ENCODE measurements at regions not wholly inside any gene's neighbourhood (a gene's known extent, or its start where the extent isn't known, plus 50 kb on each side); places are given as distances from the start of the nearest gene placed in this dataset.
A peak's percentile ranks its signal among the peaks of the same experiment; 100 is the strongest.

DNA sequence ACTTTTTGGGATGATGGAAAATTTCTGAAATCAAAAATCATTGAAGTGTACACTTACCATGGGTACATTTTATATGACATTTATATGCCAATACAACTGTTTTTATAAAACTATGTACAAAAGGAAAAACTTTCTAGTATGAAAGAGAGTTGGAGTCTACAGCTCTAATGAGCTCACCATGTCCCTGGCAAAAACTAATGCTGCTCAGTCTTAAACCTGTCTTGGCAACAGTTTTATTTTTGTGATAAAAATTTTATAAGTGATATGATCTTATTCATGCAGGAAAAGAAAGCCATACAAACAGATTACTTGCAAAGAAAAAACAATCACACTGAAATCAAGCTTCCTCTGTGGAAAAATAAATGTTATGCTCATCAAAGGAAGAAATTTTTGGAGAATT lies 78.9 kb upstream of the RASEF start:
- H3K9me3 ChIP-seq (ENCODE audit: control insufficient read depth in 4 of 4, insufficient read depth in 3 of 4, low read length in 3 of 4): no peaks in the 10 kb centered on the region
- no peaks in the 10 kb centered on the region for H3K36me3 ChIP-seq (ENCODE audit: control insufficient read depth in 4 of 4, insufficient read depth in 4 of 4, low read length in 4 of 4)
- no peak for TF ChIP-seq CTCF (IDR thresholded peaks at IDR 0.05; ENCODE audit: control extremely low read depth, extremely low read depth)
- H3K27me3 ChIP-seq (ENCODE audit: control insufficient read depth in 3 of 3, insufficient read depth in 3 of 3, low read length in 2 of 3): no peaks in the 10 kb centered on the region
- no peak overlapping the region for H3K4me3 ChIP-seq
- DNase-seq (no peak), ATAC-seq (ENCODE audit: insufficient read depth, low FRiP score) (no peak)
- H3K9ac ChIP-seq (ENCODE audit: insufficient read depth in 1 of 2, low read length in 2 of 2): no peak overlapping the region
- no peak overlapping the region for H3K27ac ChIP-seq (ENCODE audit: low read depth in 1 of 2, low read length in 1 of 2)
- no peaks in the 10 kb centered on the region for H3K4me1 ChIP-seq (ENCODE audit: control insufficient read depth in 5 of 5, insufficient read depth in 5 of 5, low read length in 5 of 5)

DNA sequence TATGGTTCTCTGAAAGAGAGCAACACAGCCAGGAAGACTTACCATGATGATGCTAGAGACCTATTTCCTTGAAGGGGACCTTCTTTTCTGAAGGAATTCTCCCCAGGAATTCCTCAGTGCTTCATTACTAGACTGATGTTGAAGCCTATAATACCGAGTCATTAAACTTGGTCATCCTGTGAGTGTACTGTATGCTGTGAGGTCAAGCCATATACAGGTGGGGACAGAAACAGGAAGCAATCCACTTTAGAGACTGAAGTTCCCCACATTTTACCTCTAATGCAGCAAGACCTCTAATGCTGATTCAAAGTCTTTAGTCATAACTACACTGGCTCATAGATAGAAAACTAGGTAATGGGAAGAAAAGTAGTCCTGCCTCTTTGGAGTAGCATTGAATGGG lies 77.1 kb upstream of the RASEF start:
- Histone ChIP-seq H3K9me3 (ENCODE audit: control insufficient read depth in 4 of 4, insufficient read depth in 3 of 4, low read length in 3 of 4) (no peaks in the 10 kb centered on the region), H3K27me3 (ENCODE audit: control insufficient read depth in 3 of 3, insufficient read depth in 3 of 3, low read length in 2 of 3) (no peaks in the 10 kb centered on the region), H3K36me3 (ENCODE audit: control insufficient read depth in 4 of 4, insufficient read depth in 4 of 4, low read length in 4 of 4) (no peaks in the 10 kb centered on the region), H3K9ac (ENCODE audit: insufficient read depth in 1 of 2, low read length in 2 of 2) (no peak overlapping the region), H3K4me1 (ENCODE audit: control insufficient read depth in 5 of 5, insufficient read depth in 5 of 5, low read length in 5 of 5) (no peaks in the 10 kb centered on the region), H3K27ac (ENCODE audit: low read depth in 1 of 2, low read length in 1 of 2) (no peak overlapping the region), H3K4me3 (no peak overlapping the region)
- ATAC-seq (ENCODE audit: insufficient read depth, low FRiP score) (no peak), DNase-seq (no peak)
- 89 to 90% methylated on average over 1 of the region's 1 CpG for WGBS, 2 donors
- no peak for TF ChIP-seq CTCF (IDR thresholded peaks at IDR 0.05; ENCODE audit: control extremely low read depth, extremely low read depth)

DNA sequence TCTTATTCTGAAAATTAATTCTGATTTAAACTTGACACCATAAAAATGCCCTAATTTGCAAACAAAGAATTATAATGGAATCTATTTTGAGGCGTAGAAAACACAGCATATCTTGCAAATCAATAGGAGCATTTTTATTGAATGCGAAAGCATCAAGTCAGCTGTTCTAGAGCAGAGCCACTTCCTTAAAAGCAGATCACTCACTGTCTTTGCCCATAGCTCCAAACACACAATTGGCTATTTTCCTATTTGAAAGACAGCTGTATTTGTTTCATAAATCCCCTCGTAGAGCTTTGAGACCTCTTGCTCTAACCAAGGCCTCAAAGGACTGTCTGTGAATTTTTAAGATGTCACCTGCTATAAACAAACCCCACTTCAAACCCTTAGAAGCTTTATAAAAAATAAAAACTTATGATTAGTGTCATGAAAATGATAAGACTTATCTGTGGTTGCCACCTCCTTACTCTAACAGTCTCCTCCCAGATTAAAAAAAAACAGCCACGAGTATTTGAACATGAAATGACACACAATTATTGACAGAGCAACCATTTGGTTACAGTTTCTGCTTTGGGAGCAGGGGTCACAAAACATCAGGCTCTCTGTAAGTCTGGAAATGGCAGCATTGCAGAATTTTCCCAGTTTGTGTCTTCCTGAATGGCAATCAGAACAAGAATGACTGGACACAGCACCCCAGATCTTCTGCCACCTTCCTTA lies 75.6 kb upstream of the RASEF start:
- no peaks in the 10 kb centered on the region for H3K4me1 ChIP-seq (ENCODE audit: control insufficient read depth in 5 of 5, insufficient read depth in 5 of 5, low read length in 5 of 5)
- no peaks in the 10 kb centered on the region for H3K36me3 ChIP-seq (ENCODE audit: control insufficient read depth in 4 of 4, insufficient read depth in 4 of 4, low read length in 4 of 4)
- no peaks in the 10 kb centered on the region for H3K27me3 ChIP-seq (ENCODE audit: control insufficient read depth in 3 of 3, insufficient read depth in 3 of 3, low read length in 2 of 3)
- TF ChIP-seq CTCF (IDR thresholded peaks at IDR 0.05; ENCODE audit: control extremely low read depth, extremely low read depth): no peak
- no peak overlapping the region for H3K4me3 ChIP-seq
- 52 to 59% methylated on average over 4 of the region's 4 CpGs for WGBS, 2 donors
- peak in 1 of 3 donors; percentile 2 for DNase-seq
- H3K27ac ChIP-seq (ENCODE audit: low read depth in 1 of 2, low read length in 1 of 2): no peak overlapping the region
- no peak overlapping the region for H3K9ac ChIP-seq (ENCODE audit: insufficient read depth in 1 of 2, low read length in 2 of 2)
- no peak for ATAC-seq (ENCODE audit: insufficient read depth, low FRiP score)
- H3K9me3 ChIP-seq (ENCODE audit: control insufficient read depth in 4 of 4, insufficient read depth in 3 of 4, low read length in 3 of 4): no peaks in the 10 kb centered on the region

GRCh38 chr9:83133316-83133715 lies 70.4 kb upstream of the RASEF start:
- Histone ChIP-seq H3K27me3 (ENCODE audit: control insufficient read depth in 3 of 3, insufficient read depth in 3 of 3, low read length in 2 of 3) (no peaks in the 10 kb centered on the region), H3K4me3 (no peak overlapping the region), H3K36me3 (ENCODE audit: control insufficient read depth in 4 of 4, insufficient read depth in 4 of 4, low read length in 4 of 4) (no peaks in the 10 kb centered on the region), H3K4me1 (ENCODE audit: control insufficient read depth in 5 of 5, insufficient read depth in 5 of 5, low read length in 5 of 5) (no peaks in the 10 kb centered on the region), H3K27ac (ENCODE audit: low read depth in 1 of 2, low read length in 1 of 2) (no peak overlapping the region), H3K9ac (ENCODE audit: insufficient read depth in 1 of 2, low read length in 2 of 2) (no peak overlapping the region), H3K9me3 (ENCODE audit: control insufficient read depth in 4 of 4, insufficient read depth in 3 of 4, low read length in 3 of 4) (peaks cover 0 to 3% (median 0%) of the 10 kb centered on the region in 4 donors)
- ATAC-seq (ENCODE audit: insufficient read depth, low FRiP score): no peak
- DNase-seq: no peak
- WGBS, 2 donors: 59 to 88% methylated on average over 2 of the region's 2 CpGs
- no peak for TF ChIP-seq CTCF (IDR thresholded peaks at IDR 0.05; ENCODE audit: control extremely low read depth, extremely low read depth)
